HepG2 (cell line): ENCODE measurements at regions not wholly inside any gene's neighbourhood (a gene's known extent, or its start where the extent isn't known, plus 50 kb on each side); places are given as distances from the start of the nearest gene placed in this dataset.

Source experiments
- ATAC-seq: fragments of 200-7000 bp; cut with Tn5 transposase; 3 replicates; pipeline ENCODE4 v1.9.1; 2020; ENCODE audit warnings: mild to moderate bottlenecking, moderate library complexity
- BruUV-seq: library from RNA; stranded (reverse); fragments of 400-500 nt; replicated peaks from 2 replicates; lab custom pipeline; 2021; lab: Mats Ljungman, UMichigan
- CTCF ChIA-PET: fragments of 300-600 bp; formaldehyde crosslinking; extraction: SDS; loops from one replicate; lab custom pipeline; 2021; ENCODE audit warnings: low total read pairs, inconsistent platforms, low intra/inter-chr PET ratio; lab: Yijun Ruan, JAX
- POLR2A ChIA-PET: fragments of 350-600 bp; sonication (Branson Sonifier 250); formaldehyde crosslinking; loops from one replicate; lab custom pipeline; 2020; ENCODE audit warnings: antibody characterized with exemption, inconsistent platforms; lab: Yijun Ruan, JAX
- DNase-seq: peaks from one replicate; pipeline ENCODE4 v3.0.0-alpha.2; 2015; ENCODE audit warnings: low spot score
- FAIRE-seq: peaks from 3 replicates; lab custom pipeline; 2011; peaks lifted over from hg19 to GRCh38; lab: Jason Lieb, UNC
- H2AFZ ChIP-seq: one replicate; pipeline ENCODE4 v1.6.1; 2011; ENCODE audit warnings: low read length, inconsistent platforms
- H3K27ac ChIP-seq: fragments of 300-600 bp; 3 replicates; pipeline ENCODE4 v1.8.0; 2011; ENCODE audit warnings: mixed run types, mild to moderate bottlenecking, mixed read lengths, low read length, inconsistent platforms; ENCODE audit not compliant: insufficient read depth; ENCODE audit errors: extremely low read length
- H3K27me3 ChIP-seq, 2 experiments: fragments of 200-600 bp in 1 of 2; 2 replicates in 1 of 2; 3 replicates in 1 of 2; pipeline versions ENCODE4 v1.6.0 to v1.8.0; 2011; ENCODE audit warnings: low read length in 2 of 2, mild to moderate bottlenecking in 2 of 2, moderate library complexity in 2 of 2, inconsistent platforms in 1 of 2; ENCODE audit not compliant: insufficient read depth in 2 of 2, control insufficient read depth in 1 of 2
- H3K36me3 ChIP-seq, 2 experiments: fragments of 200-600 bp in 1 of 2; replicated peaks in 1 of 2; 2 replicates in 1 of 2; 3 replicates in 1 of 2; pipeline versions ENCODE4 v1.5.1 to v1.8.0; 2011; ENCODE audit warnings: low read length in 2 of 2, inconsistent platforms in 1 of 2; ENCODE audit not compliant: insufficient read depth in 2 of 2, control insufficient read depth in 1 of 2
- H3K4me1 ChIP-seq: 2 replicates; pipeline ENCODE4 v1.5.1; 2012; ENCODE audit warnings: low read length, inconsistent platforms; ENCODE audit not compliant: insufficient read depth
- H3K4me2 ChIP-seq: 2 replicates; pipeline ENCODE4 v1.6.0; 2011; ENCODE audit warnings: low read depth, low read length, inconsistent platforms
- H3K4me3 ChIP-seq, 3 experiments: fragments of 200-600 bp in 1 of 3; sonication (generic), shearing (Covaris generic) in 1 of 3; replicated peaks in 1 of 3; 2 replicates each; pipeline ENCODE4 v1.5.1; 2011 to 2016; ENCODE audit warnings: low read length in 3 of 3, inconsistent platforms in 2 of 3, low read depth in 2 of 3, mild to moderate bottlenecking in 2 of 3, control low read depth in 1 of 3, mixed read lengths in 1 of 3; ENCODE audit not compliant: insufficient read depth in 1 of 3
- H3K79me2 ChIP-seq: one replicate; pipeline ENCODE4 v1.6.1; 2011; ENCODE audit warnings: low read length, inconsistent platforms; ENCODE audit not compliant: insufficient read depth
- H3K9ac ChIP-seq: 2 replicates; pipeline ENCODE4 v1.6.0; 2011; ENCODE audit warnings: mild to moderate bottlenecking, low read depth, low read length, inconsistent platforms; ENCODE audit not compliant: insufficient read depth
- H3K9me3 ChIP-seq: 2 replicates; pipeline ENCODE4 v1.5.1; 2012; ENCODE audit warnings: mild to moderate bottlenecking, low read length
- H4K20me1 ChIP-seq: 2 replicates; pipeline ENCODE4 v1.6.0; 2011; ENCODE audit warnings: inconsistent platforms, mild to moderate bottlenecking, low read length, moderate library complexity; ENCODE audit not compliant: insufficient read depth
- ATM ChIP-seq: fragments of 450-650 bp; IDR thresholded peaks from 2 replicates; pipeline ENCODE4 v1.7.1; 2017; ENCODE audit warnings: mild to moderate bottlenecking, borderline replicate concordance
- CBX5 ChIP-seq: sonication (generic); formaldehyde crosslinking; IDR thresholded peaks from 2 replicates; pipeline ENCODE4 v1.4.0; 2020; ENCODE audit warnings: missing genetic modification reagents, borderline replicate concordance
- DNMT3B ChIP-seq: conservative IDR thresholded peaks from 2 replicates; pipeline ENCODE4 v1.6.1; 2016; ENCODE audit warnings: missing biosample characterization, control low read depth
- GTF3A ChIP-seq: sonication (generic); formaldehyde crosslinking; conservative IDR thresholded peaks from 2 replicates; pipeline ENCODE4 v1.4.0; 2020; ENCODE audit warnings: mild to moderate bottlenecking, missing genetic modification reagents
- GZF1 ChIP-seq: sonication (generic); formaldehyde crosslinking; IDR thresholded peaks from 2 replicates; pipeline ENCODE4 v1.5.1; 2020; ENCODE audit warnings: mild to moderate bottlenecking, missing genetic modification reagents
- KLF6 ChIP-seq: IDR thresholded peaks from 2 replicates; pipeline ENCODE4 v1.8.0; 2016; ENCODE audit warnings: missing biosample characterization, missing genetic modification reagents
- ZBTB7A ChIP-seq: sonication (generic); formaldehyde crosslinking; IDR thresholded peaks from 2 replicates; pipeline ENCODE4 v1.8.0; 2022; ENCODE audit warnings: mild to moderate bottlenecking, missing genetic modification reagents
- ZC3H13 ChIP-seq: sonication (generic); formaldehyde crosslinking; IDR thresholded peaks from 2 replicates; pipeline ENCODE4 v1.8.1; 2023; ENCODE audit warnings: mild to moderate bottlenecking, missing genetic modification reagents, moderate library complexity
- ZNF20 ChIP-seq: sonication (generic); formaldehyde crosslinking; IDR thresholded peaks from 2 replicates; pipeline ENCODE4 v1.4.0; 2020; ENCODE audit warnings: mild to moderate bottlenecking, moderate library complexity, missing genetic modification reagents
- ZNF276 ChIP-seq: sonication (generic); formaldehyde crosslinking; IDR thresholded peaks from 2 replicates; pipeline ENCODE4 v1.4.0; 2020; ENCODE audit warnings: mild to moderate bottlenecking, low read depth, missing genetic modification reagents
- ZNF672 ChIP-seq: sonication (generic); formaldehyde crosslinking; IDR thresholded peaks from 2 replicates; pipeline ENCODE4 v1.8.1; 2022; ENCODE audit warnings: missing genetic modification reagents
- ZNF773 ChIP-seq: sonication (generic); formaldehyde crosslinking; IDR thresholded peaks from 2 replicates; pipeline ENCODE4 v1.4.0; 2020; ENCODE audit warnings: missing genetic modification reagents, borderline replicate concordance
- WGBS: methylation state at CpG from one replicate; pipeline ENCODE4 v1.1.6; 2017; ENCODE audit warnings: low lambda C conversion rate; 5-methylcytosine and 5-hydroxymethylcytosine counted together
- in situ Hi-C: cut with HindIII; loops from 2 replicates; pipeline ENCODE4 v1.10.0; 2017; ENCODE audit warnings: low pct_unique_long_range_greater_than_20kb; ENCODE audit not compliant: extremely low pct_ligation_motif_present
- intact Hi-C: fragments of 100-400 bp; cut with micrococcal nuclease; formaldehyde crosslinking; loops from one replicate; pipeline ENCODE4 v1.10.0; 2022; ENCODE audit not compliant: unreplicated experiment
- TF ChIP-seq, protein P1 (sequence below): IDR thresholded peaks from 2 replicates; pipeline ENCODE4 v1.6.1; 2016; ENCODE audit warnings: low read depth, control low read depth
- TF ChIP-seq, protein P2 (sequence below): sonication (generic); formaldehyde crosslinking; IDR thresholded peaks from 2 replicates; pipeline ENCODE4 v1.4.0; 2020; ENCODE audit warnings: missing genetic modification reagents, mild to moderate bottlenecking, borderline replicate concordance

DNA sequence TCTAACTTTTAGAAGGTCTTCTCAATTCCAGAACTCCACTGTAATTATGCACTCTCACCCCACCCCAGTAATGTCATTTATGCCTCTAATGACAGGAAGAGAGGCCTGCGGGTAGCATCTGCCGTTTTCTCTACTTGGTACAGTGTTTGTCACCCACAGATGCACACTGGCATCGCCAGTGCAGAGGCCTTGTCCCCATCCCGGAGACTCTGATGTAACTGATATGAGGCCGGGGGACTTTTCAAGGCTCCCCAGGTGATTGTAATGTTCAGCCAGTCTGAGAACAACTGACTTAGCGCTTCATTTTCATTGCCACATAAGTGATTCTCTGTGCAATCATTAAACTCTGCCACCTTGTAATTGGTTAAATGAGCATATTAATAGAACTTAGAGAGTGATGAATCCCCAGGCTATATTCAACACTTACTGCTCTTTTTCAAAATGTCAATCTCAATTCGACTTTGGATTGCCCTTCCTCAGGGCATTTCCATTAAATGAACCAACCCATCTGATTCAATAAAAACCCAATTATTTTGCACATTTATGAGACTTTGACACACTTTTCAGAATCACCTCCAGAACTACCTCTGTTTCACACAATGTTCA, 113.2 kb downstream of the HERPUD2 start:
- WGBS = 0% methylated on average over 7 of the region's 7 CpGs
- no peaks in the 10 kb centered on the region for H3K79me2 ChIP-seq
- intact Hi-C loops = no loop called here
- ChIA-PET POLR2A (no interaction called here), CTCF (no interaction called here)
- BruUV-seq = no TSS peak
- no peaks in the 10 kb centered on the region for H3K9me3 ChIP-seq
- no peak overlapping the region for H2AFZ ChIP-seq
- DNase-seq = no peak
- no peak overlapping the region for H3K27ac ChIP-seq
- no peaks in the 10 kb centered on the region for H3K4me1 ChIP-seq
- TF ChIP-seq ZBTB7A (CRISPR knock-in tag) = no peak
- TF ChIP-seq, all 625 proteins: peak for 0
- H3K27me3 ChIP-seq = no peaks in the 10 kb centered on the region; a peak in 1 of 5 replicates
- FAIRE-seq (no peak), ATAC-seq (no peak)
- H3K4me2 ChIP-seq = no peak overlapping the region
- in situ Hi-C loops = no loop called here
- H3K9ac ChIP-seq = no peak overlapping the region
- H3K4me3 ChIP-seq = no peak overlapping the region
- H3K36me3 ChIP-seq = no peaks in the 10 kb centered on the region
- no peaks in the 10 kb centered on the region for H4K20me1 ChIP-seq

GRCh38 chr7:35576031-35576573, 118.8 kb downstream of the HERPUD2 start:
- no peak overlapping the region for H3K4me3 ChIP-seq
- no TSS peak for BruUV-seq
- H3K27me3 ChIP-seq = peaks cover 0 to 3% of the 10 kb centered on the region in 2 experiments; a peak in 1 of 5 replicates
- no peak overlapping the region for H2AFZ ChIP-seq
- no peak overlapping the region for H3K4me2 ChIP-seq
- H3K9me3 ChIP-seq = no peaks in the 10 kb centered on the region
- H4K20me1 ChIP-seq = no peaks in the 10 kb centered on the region
- FAIRE-seq (no peak), ATAC-seq (no peak), DNase-seq (no peak)
- CTCF ChIA-PET = no interaction called here
- intact Hi-C loops (no loop called here), in situ Hi-C loops (no loop called here)
- no peaks in the 10 kb centered on the region for H3K4me1 ChIP-seq
- whole genome bisulfite sequencing = 57% methylated on average over 5 of the region's 5 CpGs
- POLR2A ChIA-PET = no interaction called here
- H3K79me2 ChIP-seq = no peaks in the 10 kb centered on the region
- H3K36me3 ChIP-seq = no peaks in the 10 kb centered on the region
- H3K27ac ChIP-seq = no peak overlapping the region
- no peak overlapping the region for H3K9ac ChIP-seq
- TF ChIP-seq GZF1 (CRISPR knock-in tag) (no peak), GTF3A (CRISPR knock-in tag) (no peak), ZNF773 (CRISPR knock-in tag) (no peak), ZNF672 (CRISPR knock-in tag) (no peak), CBX5 (CRISPR knock-in tag) (no peak), DNMT3B (CRISPR knock-in tag) (no peak), KLF6 (CRISPR knock-in tag) (no peak), ZNF20 (CRISPR knock-in tag) (no peak), ZC3H13 (CRISPR knock-in tag) (no peak), ZNF276 (CRISPR knock-in tag) (no peak), ATM (no peak)
- TF ChIP-seq, protein P1, sequence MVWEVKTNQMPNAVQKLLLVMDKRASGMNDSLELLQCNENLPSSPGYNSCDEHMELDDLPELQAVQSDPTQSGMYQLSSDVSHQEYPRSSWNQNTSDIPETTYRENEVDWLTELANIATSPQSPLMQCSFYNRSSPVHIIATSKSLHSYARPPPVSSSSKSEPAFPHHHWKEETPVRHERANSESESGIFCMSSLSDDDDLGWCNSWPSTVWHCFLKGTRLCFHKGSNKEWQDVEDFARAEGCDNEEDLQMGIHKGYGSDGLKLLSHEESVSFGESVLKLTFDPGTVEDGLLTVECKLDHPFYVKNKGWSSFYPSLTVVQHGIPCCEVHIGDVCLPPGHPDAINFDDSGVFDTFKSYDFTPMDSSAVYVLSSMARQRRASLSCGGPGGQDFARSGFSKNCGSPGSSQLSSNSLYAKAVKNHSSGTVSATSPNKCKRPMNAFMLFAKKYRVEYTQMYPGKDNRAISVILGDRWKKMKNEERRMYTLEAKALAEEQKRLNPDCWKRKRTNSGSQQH (CRISPR knock-in tag) = no peak
- TF ChIP-seq, protein P2, sequence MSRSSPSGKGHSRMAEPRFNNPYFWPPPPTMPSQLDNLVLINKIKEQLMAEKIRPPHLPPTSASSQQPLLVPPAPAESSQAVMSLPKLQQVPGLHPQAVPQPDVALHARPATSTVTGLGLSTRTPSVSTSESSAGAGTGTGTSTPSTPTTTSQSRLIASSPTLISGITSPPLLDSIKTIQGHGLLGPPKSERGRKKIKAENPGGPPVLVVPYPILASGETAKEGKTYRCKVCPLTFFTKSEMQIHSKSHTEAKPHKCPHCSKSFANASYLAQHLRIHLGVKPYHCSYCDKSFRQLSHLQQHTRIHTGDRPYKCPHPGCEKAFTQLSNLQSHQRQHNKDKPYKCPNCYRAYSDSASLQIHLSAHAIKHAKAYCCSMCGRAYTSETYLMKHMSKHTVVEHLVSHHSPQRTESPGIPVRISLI (CRISPR knock-in tag) = no peak
